GM21360 (cell line): ENCODE measurements at regions not wholly inside any gene's neighbourhood (a gene's known extent, or its start where the extent isn't known, plus 50 kb on each side); places are given as distances from the start of the nearest gene placed in this dataset.
"Not testable (repeated sequence)": the region's sequence is repeated elsewhere in the genome, so short reads cannot be mapped to it uniquely, and the experiment has no call there.

Source experiments
- ATAC-seq: cut with Tn5 transposase; IDR thresholded peaks from one replicate; pipeline ENCODE4 v1.9.1; 2021; ENCODE audit warnings: mild to moderate bottlenecking, moderate library complexity; ENCODE audit not compliant: unreplicated experiment

DNA sequence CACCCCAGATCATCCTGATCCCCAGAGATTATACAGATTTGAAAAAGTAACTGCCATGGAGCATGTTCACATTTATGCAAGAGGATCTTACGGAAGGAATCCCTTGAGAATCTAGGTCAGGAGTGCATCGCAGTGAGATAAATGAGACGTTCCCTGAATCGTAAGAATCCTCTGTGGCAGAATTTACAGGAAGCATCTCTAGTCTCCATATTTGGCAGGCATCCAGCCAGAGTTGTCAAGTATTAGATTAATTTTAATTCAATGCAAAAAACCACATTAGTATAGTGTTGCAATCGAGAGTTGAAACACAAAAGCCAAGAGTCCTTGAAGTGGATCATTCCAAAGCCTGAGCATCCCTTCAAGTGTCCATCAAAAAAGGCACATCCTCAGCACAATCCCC is 100.8 kb downstream of the RRAGC start:
- no peak for ATAC-seq

DNA sequence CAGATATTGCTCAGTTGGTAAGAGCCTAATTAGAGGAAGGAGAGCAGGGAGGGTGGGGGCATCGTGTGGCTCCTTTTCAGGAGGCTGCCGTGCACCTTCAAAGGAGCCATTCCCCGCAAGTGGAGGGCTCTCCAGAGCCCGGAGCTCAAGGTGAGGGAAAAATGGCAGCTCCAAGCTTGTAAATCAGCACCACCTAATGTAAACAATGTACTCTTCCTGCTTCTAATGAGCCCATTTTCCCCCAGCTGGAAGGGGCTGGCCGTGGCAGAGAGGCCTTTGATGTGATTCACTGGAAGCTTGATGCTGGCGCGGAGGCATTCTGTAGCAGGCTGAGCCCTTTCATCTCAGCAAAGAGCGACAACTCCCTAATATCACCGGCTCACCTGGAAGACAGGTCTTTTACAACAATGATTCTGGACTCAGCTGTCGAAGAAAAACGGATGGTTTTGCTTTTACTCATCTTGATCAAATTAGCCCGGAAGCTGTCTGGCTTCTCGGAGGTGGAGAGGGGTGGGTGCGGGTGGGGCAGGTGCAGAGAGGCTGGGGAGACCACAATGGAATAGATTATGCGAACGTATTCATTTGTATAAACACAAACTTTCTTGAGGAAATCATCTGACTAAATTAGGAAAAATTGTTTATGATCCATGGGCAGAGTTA is 112.5 kb downstream of the RRAGC start:
- ATAC-seq = no peak

DNA sequence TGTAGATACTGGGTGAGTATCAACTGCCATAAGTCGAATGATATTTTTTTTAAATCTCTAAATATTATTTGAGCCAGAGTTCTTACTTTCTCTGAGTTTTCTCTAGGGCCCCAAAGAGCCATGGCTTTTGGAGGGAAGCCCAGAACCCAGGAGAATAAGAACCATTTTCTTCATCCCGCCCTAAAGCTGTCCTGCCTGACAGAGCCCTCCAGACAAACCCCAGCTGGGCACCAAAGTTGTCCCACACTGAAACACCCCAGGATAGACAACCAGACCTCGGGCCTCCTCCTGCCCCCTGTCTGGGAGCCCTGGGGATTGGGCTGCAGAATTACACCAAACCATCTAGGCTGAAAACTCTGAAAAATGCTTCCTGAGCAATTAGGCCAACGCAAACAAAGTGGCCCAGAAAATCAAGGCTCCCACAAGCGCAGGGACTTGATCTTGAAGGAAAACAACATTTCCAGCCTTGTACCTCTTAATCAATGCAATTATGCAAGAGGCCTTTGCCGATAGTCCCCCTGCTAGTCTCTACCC is 113.1 kb downstream of the RRAGC start:
- no peak for ATAC-seq

DNA sequence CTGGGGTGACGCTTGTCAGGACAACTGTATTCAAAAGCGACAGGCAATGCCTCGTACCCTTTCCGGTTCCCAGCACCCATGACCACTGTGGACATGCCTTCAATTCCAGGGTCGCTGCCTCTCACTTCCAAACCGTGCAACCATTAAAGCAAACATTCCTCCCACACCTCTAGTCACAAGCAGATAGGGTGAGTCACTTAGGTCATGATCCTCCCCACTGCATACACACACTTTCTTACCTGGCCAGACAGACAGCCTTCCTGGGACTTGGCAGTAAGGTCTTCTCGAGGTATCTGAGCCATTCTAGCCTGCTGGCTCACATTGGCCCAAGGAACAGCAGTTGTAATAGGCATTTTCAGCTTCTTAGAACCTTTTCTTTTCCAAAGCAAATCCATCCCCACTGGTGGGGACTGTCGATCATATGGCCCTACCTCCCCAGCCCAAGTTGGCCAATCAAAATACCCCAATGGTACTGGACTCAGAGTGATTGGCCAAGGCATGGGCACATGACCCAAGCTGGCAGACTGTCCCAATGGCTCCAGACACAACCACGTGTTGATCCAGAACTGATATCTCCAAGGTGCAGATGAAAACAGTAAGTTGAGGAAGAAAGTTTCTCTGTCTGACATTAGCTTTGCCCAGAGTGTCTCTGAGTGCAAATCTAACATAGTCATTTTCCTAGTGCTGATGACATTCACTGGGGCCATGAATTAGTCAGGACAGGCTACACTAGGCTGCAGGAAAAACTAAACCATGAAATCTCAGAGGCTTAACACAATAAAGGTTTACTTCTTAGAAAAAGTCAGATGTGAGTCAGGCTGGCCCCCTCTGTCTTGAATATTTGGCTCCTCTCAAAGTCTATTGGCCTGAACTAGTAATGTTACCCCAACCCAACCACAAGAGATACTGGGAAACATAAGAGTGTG is 113.8 kb downstream of the RRAGC start:
- no peak for ATAC-seq

DNA sequence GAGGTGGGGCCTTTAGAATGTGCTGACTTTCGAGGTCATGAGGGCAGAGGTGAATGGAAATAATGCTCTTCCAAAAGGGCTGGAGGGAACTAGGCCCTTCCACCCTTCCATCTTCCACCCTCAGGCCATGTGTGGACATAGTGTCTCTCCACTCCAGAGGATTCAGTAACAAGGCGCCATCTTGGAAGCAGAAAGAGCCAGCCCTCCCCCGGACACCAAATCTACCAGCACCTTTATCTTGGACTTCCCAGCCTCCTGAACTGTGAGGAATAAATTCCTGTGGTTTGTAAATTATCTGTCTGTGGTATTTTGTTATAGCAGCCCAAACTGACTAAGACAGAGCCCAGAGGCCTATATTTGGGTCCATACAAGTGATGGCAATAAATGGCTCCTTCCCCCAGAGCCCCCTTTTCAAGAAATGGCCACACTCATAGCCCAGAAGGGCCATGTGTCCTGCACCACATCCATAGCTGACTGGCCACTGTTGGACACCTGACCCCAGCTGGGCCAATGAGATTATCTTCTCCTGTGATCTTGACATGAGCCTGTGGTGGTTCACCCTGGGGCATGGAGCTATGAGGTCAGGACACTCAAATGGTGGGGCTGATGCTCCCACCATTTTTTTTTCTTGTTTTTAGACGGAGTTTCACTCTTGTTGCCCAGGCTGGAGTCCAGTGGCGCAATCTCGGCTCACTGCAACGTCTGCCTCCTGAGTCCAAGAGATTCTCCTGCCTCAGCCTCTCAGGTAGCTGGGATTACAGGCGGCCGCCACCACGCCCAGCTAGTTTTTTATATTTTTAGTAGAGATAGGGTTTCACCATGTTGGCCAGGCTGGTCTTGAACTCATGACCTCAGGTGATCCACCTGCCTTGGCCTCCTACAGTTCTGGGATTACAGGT is 114.9 kb downstream of the RRAGC start:
- ATAC-seq = no peak

DNA sequence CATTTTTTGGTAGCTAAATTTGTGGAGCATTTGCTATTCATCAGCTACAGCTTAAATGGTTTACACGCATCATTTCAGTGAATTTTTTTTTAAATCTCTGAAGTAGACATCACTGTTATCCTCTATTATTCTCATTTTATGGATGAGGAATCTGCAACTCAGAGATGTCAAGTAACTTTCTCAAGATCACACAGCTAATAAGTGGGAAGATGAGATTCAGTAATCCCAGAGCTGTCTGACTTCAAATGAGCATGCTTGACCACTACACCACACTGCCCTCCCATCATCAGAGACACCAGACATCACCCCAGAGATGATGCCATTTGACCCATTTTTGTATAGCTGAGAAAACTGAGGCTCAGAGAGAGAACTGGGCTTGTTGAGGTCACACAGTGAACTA is 116.4 kb downstream of the RRAGC start:
- no peak for ATAC-seq

DNA sequence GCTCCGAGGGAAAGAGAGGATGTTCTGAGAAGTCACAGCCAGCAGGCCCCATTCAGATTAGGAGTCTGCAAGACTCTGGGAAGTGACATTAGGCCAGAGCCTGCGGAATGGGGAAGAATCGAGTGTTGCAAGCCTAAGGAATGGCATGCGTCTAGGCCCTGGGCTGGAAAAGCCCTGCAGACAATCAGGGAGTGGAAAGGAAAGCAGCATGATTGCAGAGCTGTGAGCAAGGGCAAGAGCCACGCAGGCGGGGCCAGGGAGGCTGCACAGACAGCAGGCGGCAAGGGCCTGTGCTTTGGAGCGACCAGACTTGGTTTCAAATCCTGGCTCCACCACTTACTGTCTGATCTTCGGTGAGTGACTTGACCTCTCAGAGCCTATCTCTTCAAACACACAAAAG is 118.2 kb downstream of the RRAGC start:
- no peak for ATAC-seq

DNA sequence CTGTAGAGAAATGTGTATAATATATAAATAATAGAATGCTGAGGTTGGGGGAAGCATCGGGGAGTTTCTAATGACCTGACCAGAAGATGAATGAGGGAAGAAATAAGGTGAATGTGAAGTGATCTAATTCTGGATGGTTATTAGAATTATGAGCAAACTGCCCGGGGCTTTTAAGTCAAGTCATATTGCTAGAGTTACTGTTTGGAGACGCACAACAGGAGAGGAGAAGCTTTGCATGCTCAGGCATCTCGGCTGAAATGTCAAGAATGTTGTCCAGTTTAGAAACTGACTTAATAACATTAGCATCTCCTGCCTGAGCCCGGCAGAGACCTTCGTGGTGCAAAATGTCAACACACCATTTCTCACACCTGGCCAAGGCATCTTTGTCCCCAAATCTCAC is 119.1 kb downstream of the RRAGC start:
- no peak for ATAC-seq

DNA sequence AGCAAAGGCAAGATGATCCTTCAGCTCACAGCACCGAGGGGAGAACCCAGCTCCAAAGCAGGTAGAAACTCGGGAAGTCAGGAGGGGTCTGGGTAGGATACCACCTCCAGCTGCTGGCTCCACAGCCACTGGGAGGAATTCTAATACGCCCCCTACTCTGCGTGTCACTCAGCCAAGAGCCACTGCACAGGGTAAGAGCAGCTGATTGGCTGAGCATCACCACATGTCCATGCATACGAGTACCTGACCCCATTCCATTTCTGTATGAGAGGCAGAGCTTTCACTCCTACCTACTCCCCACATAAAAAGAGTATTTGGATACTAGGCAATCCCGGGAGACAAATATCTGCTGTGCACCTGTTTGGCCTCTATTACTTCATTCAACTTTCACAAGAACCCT is 121.4 kb downstream of the RRAGC start:
- no peak for ATAC-seq

DNA sequence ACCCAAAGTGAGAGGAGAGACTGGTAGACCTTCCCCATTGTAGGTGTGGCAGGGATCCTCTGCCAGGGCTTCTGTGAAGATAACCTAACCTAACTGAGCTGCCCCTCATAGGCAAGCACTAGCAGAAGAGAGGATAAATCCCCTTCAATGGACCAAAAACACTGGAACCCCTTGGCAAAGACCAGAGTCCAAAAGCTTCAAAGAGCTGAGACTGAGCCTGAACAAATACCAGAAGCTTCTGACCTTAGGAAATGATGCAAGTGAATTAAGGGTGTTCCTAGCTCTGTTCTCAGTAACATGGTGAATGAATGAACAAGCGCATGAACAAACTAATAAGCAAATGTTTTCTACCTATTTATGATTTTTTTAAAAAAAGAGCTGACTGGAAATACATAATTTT is 123.2 kb downstream of the RRAGC start:
- no peak for ATAC-seq

DNA sequence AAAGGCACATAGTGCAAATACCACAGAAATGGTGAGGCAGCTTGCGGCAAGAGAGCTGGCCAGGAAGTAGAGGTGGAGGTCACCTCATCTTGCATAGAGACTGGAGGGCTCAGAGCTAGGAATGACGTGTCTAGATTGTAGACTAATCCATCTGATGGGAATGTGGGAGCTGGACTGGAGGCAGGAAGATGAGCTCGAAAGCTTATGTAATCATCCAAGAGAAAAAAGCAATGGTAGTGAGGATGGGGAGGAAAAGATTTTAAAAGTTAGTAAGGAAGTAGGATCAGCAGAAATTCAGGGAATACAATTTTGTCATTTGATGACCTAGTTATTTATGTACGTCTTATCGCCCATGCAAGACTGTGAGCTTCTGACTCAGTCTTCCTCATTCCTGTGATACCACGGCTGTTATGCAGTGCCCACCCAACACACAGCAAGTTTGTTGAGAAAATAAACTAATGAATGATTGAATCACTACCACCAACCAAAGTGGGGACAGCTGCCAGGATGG is 123.9 kb downstream of the RRAGC start:
- ATAC-seq = no peak

DNA sequence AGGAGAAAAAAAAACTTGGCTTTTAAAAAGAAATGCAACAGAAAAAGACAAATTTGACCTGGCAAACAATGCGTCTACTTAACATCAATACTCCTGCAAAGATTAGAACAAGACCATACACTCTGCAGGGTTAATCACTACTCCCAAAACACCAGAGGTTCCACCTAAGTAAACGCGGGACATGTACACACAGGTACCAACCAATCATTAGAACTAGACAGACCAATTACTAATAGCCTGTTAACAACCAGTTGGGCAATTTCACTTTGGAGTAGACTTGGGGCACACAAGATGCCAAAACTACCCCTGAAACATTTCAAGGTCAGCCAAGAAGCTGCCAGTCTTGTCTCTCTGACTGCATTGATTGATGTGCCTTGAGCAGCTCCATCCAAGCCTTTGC is 125.8 kb downstream of the RRAGC start:
- no peak for ATAC-seq

DNA sequence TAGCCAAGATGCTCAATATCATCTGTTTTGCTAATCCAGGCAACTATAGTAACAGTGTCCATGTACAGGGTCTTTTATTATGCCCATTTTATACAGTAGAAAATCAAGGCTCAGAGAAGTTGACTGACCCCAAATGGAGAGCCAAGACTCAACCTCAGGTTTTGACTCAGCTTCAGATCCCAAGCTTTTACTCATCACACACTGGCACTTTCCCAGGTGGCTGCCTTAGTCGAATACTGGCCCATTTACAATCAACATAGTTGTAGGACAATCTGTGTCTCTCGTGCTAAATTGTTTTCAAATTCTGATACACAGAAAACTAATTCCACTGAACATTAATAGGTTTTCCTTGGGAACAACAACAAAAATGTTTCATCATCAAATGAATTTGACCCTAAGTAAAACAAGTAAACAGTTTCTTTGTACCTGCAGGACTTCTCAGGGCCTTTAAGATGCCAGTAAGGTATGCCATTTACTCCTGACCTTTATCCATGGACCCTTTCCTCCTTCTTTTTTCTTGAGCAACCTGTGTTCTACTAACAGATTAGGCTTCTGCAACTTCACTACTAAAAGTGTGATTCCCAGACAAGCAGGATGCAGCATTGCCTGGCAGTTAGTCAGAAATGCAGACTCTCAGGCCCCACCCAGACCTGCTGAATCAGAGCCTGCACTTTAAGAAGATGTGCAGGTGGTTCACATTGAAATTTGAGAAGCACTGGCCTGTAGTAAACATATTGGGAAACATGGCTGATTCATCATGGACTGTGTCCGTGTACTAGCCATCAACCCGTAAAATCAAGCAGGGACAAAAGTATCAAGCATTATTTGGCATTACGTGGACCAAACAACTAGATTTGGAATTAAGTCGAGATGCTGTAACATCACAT is 128.8 kb downstream of the RRAGC start:
- no peak for ATAC-seq

DNA sequence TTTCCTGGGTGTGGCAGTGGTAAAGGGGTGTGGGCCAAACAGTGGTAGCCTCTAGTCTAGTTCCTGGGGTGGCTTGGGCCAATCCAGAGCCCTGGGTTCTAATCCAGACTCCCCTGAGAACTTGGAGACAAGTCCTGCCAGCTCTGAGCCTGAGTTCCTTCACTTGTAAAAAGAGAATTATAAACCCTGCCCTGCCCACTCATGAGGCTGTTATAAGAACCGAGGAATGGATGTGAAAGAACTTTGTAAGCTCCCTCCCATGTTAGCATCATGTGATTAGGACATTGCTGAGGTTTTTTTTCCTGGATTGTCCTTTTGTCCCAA is 131.0 kb downstream of the RRAGC start:
- ATAC-seq = no peak

DNA sequence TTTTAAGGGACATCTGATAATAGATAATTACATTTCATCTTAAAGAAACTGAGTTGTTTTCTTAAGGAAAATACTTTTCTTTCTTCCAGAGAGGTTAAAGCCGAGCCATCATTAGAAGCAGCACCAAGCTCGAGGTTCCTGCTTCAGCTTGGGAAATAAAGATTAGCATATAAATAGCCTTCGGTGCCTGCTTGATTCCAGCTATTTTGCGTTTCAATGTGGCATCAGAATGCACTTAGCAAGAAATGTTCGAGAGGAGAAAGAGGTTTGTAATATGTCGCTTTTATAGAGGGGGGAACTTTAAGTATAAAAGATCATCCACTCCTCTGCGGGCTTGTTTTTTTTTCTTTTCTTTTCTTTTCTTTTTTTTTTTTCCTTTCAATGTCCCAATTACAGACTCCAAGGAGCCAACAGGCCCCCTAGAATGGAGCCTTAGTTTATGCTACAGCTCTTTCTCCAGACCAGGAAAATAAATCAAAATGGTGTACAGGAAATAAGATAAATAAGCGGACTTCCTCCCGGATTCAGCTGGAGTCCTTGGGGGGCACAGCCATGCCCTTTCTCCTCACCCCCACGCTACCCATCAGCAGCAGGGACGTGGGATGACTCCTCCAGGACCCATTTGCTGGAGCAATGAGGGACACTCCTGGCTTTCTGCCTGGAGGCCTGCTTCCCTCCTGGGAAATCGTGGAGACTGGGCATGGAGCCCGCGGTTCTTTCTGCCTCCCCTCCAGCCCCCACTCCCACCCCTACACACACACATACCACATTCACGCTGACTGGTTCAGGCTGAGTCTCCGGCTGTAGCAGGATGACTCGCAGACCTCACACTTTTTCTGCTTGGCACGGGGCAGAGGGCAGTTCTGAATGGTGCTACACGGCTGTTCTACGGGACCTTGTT is 131.6 kb downstream of the RRAGC start:
- ATAC-seq = no peak

DNA sequence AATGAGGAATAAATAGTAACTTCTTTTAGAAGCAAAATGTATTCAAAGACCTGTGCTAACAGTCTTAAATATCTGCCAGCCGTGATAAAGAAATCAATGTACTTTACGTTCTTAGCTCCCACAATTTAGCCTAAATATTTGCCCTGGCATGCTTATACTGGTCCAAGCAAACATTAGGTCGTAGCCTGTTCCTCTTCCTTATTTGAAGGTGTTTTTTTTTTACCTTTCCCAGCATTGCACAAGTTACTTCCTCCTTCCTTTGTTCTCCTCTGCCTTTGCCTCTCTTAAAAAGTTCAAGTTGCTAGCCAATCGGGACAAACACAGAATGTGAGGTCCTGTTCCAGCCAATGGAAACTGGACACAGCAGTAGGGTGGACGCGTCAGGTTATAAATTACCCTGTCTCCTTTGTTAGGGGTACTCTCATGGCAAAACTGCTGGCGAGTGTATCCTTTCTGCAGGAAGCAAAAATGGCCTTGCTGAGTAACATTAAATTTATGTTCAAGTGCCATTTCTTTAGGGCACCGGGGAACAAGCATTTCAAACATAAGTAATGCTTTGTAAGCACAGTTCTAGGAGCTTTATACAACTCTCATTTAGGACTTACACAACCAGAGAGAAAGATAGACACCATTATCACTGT is 134.1 kb downstream of the RRAGC start:
- ATAC-seq = not testable (repeated sequence)

DNA sequence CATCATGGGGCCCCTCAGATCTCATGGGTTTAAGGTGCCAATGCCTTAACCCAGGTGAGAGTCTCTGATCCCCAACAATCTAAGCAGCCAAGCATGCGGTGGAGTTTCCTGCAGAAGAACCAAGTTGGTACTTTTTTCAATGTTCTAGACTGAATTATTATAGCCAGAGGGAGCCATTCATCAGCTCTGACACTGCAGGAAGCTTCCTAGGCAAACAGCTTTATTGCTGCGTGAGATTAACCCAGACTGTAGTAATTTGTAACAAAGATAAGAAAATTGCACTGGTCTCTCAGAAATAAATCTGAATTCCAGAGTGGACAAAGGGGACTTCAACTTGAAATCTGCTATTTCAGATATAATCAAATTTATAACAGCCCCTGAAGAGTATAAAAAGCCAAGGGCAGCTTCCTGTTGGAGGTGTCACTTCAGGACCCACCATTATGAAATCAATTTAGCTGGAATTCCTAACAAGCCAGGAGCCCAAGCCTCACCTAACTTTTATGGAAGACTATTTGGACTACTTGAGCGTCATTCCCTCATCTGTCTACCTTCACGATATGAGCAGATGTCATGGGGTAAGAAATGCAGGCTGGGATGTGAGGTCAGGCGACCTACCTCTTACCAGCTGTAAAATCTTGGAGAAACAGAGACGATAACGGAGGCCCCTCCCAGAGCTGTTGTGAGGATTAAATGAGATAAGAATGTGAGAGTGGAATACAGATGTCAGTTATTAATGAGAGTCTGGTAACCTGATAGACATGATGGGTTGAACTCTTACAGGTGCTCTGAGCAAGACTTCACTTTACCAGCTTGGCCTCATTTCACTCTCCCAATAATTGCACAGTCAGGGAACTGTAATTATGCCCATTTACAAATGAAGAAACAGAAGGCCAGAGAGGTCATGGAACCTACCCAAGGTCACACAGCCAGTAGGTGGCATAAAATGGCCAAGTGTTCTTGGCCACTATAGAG is 135.1 kb downstream of the RRAGC start:
- ATAC-seq = no peak
